ENCODE measurements at regions not wholly inside any gene's neighbourhood (a gene's known extent, or its start where the extent isn't known, plus 50 kb on each side); places are given as distances from the start of the nearest gene placed in this dataset.

GRCh38 chr7:20952916-20953315 is 166.2 kb upstream of the SP8 start:
- TF ChIP-seq CTCF (IDR thresholded peaks at IDR 0.05; ENCODE audit: poor library complexity) (no peak), EZH2 (IDR thresholded peaks at IDR 0.05; ENCODE audit: borderline replicate concordance) (no peak)
